ENCODE measurements at regions not wholly inside any gene's neighbourhood (a gene's known extent, or its start where the extent isn't known, plus 50 kb on each side); places are given as distances from the start of the nearest gene placed in this dataset.

GRCh38 chr2:198641161-198641560, 816.6 kb downstream of the SATB2 start:
- Histone ChIP-seq H3K9ac (ENCODE audit: low read length) (no peak overlapping the region), H3K9me3 (replicated peaks; ENCODE audit: insufficient read depth, low read length) (no peaks in the 10 kb centered on the region), H3K4me2 (ENCODE audit: low read depth, low read length) (no peak overlapping the region), H3K9me2 (replicated peaks; ENCODE audit: insufficient read depth, low read length) (no peaks in the 10 kb centered on the region), H3F3A (ENCODE audit: insufficient read depth, low read length) (no peaks in the 10 kb centered on the region), H3K27me3 (replicated peaks; ENCODE audit: insufficient read depth, low read length) (no peaks in the 10 kb centered on the region), H3K27ac (ENCODE audit: low read length) (no peak overlapping the region), H3K4me1 (ENCODE audit: low read length) (no peaks in the 10 kb centered on the region), H4K20me1 (ENCODE audit: insufficient read depth, low read length) (no peaks in the 10 kb centered on the region), H3K79me2 (ENCODE audit: low read length) (no peaks in the 10 kb centered on the region), H2AFZ (ENCODE audit: low read length) (no peak overlapping the region), H3K36me3 (replicated peaks; ENCODE audit: insufficient read depth, low read length) (no peaks in the 10 kb centered on the region), H3K4me3 (ENCODE audit: low read length) (no peak overlapping the region)
- DNase-seq = no peak
- TF ChIP-seq, protein P1, sequence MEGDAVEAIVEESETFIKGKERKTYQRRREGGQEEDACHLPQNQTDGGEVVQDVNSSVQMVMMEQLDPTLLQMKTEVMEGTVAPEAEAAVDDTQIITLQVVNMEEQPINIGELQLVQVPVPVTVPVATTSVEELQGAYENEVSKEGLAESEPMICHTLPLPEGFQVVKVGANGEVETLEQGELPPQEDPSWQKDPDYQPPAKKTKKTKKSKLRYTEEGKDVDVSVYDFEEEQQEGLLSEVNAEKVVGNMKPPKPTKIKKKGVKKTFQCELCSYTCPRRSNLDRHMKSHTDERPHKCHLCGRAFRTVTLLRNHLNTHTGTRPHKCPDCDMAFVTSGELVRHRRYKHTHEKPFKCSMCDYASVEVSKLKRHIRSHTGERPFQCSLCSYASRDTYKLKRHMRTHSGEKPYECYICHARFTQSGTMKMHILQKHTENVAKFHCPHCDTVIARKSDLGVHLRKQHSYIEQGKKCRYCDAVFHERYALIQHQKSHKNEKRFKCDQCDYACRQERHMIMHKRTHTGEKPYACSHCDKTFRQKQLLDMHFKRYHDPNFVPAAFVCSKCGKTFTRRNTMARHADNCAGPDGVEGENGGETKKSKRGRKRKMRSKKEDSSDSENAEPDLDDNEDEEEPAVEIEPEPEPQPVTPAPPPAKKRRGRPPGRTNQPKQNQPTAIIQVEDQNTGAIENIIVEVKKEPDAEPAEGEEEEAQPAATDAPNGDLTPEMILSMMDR (IDR thresholded peaks at IDR 0.05; ENCODE audit: low read length) = no peak
- TF ChIP-seq EZH2 (optimal IDR thresholded peaks at IDR 0.05; ENCODE audit: low read depth, low read length) = no peak
- TF ChIP-seq EZH2phosphoT487 (IDR thresholded peaks at IDR 0.05; ENCODE audit: low read length) = no peak

- H3K4me2 ChIP-seq (ENCODE audit: low read depth, low read length) = no peak overlapping the region
Measured at GRCh38 chr2:198640463-198640862, 817.3 kb downstream of the SATB2 start.

GRCh38 chr2:198639580-198639979, 818.2 kb downstream of the SATB2 start:
- Histone ChIP-seq H3K4me2 (ENCODE audit: low read depth, low read length) (no peak overlapping the region), H3K4me3 (ENCODE audit: low read length) (no peak overlapping the region), H3K27ac (ENCODE audit: low read length) (no peak overlapping the region), H3K9ac (ENCODE audit: low read length) (no peak overlapping the region), H3K9me3 (replicated peaks; ENCODE audit: insufficient read depth, low read length) (no peaks in the 10 kb centered on the region), H3K79me2 (ENCODE audit: low read length) (no peaks in the 10 kb centered on the region), H4K20me1 (ENCODE audit: insufficient read depth, low read length) (no peaks in the 10 kb centered on the region), H3K9me2 (replicated peaks; ENCODE audit: insufficient read depth, low read length) (no peaks in the 10 kb centered on the region), H3F3A (ENCODE audit: insufficient read depth, low read length) (no peaks in the 10 kb centered on the region), H3K27me3 (replicated peaks; ENCODE audit: insufficient read depth, low read length) (no peaks in the 10 kb centered on the region), H3K4me1 (ENCODE audit: low read length) (no peaks in the 10 kb centered on the region), H2AFZ (ENCODE audit: low read length) (no peak overlapping the region), H3K36me3 (replicated peaks; ENCODE audit: insufficient read depth, low read length) (no peaks in the 10 kb centered on the region)
- DNase-seq = no peak
- TF ChIP-seq, protein P1 (IDR thresholded peaks at IDR 0.05; ENCODE audit: low read length) = no peak
- no peak for TF ChIP-seq EZH2phosphoT487 (IDR thresholded peaks at IDR 0.05; ENCODE audit: low read length)
- no peak for TF ChIP-seq EZH2 (optimal IDR thresholded peaks at IDR 0.05; ENCODE audit: low read depth, low read length)

More at GRCh38 chr2:198640463-198640862, 817.3 kb downstream of the SATB2 start:
- Histone ChIP-seq H3F3A (ENCODE audit: insufficient read depth, low read length) (no peaks in the 10 kb centered on the region), H3K4me3 (ENCODE audit: low read length) (no peak overlapping the region), H3K27me3 (replicated peaks; ENCODE audit: insufficient read depth, low read length) (no peaks in the 10 kb centered on the region), H3K9me3 (replicated peaks; ENCODE audit: insufficient read depth, low read length) (no peaks in the 10 kb centered on the region), H3K36me3 (replicated peaks; ENCODE audit: insufficient read depth, low read length) (no peaks in the 10 kb centered on the region), H2AFZ (ENCODE audit: low read length) (no peak overlapping the region), H3K4me1 (ENCODE audit: low read length) (no peaks in the 10 kb centered on the region), H4K20me1 (ENCODE audit: insufficient read depth, low read length) (no peaks in the 10 kb centered on the region), H3K79me2 (ENCODE audit: low read length) (no peaks in the 10 kb centered on the region), H3K9me2 (replicated peaks; ENCODE audit: insufficient read depth, low read length) (no peaks in the 10 kb centered on the region), H3K9ac (ENCODE audit: low read length) (no peak overlapping the region), H3K27ac (ENCODE audit: low read length) (no peak overlapping the region)
- TF ChIP-seq EZH2phosphoT487 (IDR thresholded peaks at IDR 0.05; ENCODE audit: low read length) (no peak), EZH2 (optimal IDR thresholded peaks at IDR 0.05; ENCODE audit: low read depth, low read length) (no peak)
- TF ChIP-seq, protein P1 (IDR thresholded peaks at IDR 0.05; ENCODE audit: low read length) = no peak
- no peak for DNase-seq
